ENCODE measurements at regions not wholly inside any gene's neighbourhood (a gene's known extent, or its start where the extent isn't known, plus 50 kb on each side); places are given as distances from the start of the nearest gene placed in this dataset.

DNA sequence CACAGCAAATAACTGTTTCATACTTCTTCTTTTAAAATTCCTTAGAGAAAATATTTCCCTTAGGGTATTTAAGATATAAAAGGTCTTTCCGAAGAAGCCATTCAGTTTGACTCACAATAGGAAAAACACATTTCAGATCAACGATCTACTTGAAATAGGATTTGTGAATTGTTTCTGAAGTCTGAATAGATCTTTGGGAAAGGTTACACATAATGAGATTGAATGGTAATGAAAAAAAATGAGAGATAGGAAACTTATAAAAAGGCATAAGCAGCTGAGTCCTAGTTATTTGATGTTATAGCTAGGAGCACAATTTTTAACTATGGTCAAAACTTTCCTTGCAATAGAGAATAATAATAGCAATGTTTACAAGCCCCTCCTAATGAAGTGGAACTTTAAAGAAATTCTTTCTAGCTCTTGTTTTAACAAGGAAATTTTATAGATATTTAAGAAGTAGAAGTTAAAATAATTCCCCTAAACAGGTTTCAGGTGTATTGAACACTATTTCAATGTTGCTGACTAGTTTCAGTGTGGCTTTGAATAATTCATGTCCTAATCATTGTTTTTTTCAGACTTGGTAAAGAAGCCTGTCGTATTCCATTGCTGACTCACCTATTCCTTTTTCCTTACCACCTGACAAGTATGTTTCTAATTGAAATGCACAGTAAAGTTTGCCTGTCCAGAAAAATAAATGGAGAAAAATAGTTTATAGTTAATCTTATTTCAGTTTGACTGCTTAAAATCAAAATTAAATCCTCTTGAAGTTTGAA lies 89.1 kb downstream of the PCDH18 start:
- TF ChIP-seq, protein P1, sequence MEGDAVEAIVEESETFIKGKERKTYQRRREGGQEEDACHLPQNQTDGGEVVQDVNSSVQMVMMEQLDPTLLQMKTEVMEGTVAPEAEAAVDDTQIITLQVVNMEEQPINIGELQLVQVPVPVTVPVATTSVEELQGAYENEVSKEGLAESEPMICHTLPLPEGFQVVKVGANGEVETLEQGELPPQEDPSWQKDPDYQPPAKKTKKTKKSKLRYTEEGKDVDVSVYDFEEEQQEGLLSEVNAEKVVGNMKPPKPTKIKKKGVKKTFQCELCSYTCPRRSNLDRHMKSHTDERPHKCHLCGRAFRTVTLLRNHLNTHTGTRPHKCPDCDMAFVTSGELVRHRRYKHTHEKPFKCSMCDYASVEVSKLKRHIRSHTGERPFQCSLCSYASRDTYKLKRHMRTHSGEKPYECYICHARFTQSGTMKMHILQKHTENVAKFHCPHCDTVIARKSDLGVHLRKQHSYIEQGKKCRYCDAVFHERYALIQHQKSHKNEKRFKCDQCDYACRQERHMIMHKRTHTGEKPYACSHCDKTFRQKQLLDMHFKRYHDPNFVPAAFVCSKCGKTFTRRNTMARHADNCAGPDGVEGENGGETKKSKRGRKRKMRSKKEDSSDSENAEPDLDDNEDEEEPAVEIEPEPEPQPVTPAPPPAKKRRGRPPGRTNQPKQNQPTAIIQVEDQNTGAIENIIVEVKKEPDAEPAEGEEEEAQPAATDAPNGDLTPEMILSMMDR (IDR thresholded peaks at IDR 0.05 in 2 of 3, conservative IDR thresholded peaks at IDR 0.05 in 1 of 3; ENCODE audit: borderline replicate concordance in 1 of 3, insufficient read depth in 1 of 3, low read depth in 2 of 3, low read length in 2 of 3), result no peak
- no peak for TF ChIP-seq SIN3A (IDR thresholded peaks at IDR 0.05; ENCODE audit: low read depth)
- no peak for TF ChIP-seq POLR2AphosphoS5 (IDR thresholded peaks at IDR 0.05; ENCODE audit: low read depth, low read length)
- TF ChIP-seq RAD21 (IDR thresholded peaks at IDR 0.05; ENCODE audit: low read depth), result no peak
- no peak for TF ChIP-seq EZH2 (IDR thresholded peaks at IDR 0.05)
- TF ChIP-seq POLR2A (IDR thresholded peaks at IDR 0.05; ENCODE audit: borderline replicate concordance, extremely low read depth, insufficient read depth, insufficient read length), result no peak
- no peak for TF ChIP-seq TCF7L2 (IDR thresholded peaks at IDR 0.05; ENCODE audit: borderline replicate concordance, extremely low read depth, insufficient read depth, insufficient read length)
- no peak for TF ChIP-seq SP1 (IDR thresholded peaks at IDR 0.05; ENCODE audit: low read depth)
- no peak for TF ChIP-seq CEBPB (IDR thresholded peaks at IDR 0.05; ENCODE audit: low read depth)
- TF ChIP-seq, protein P2, sequence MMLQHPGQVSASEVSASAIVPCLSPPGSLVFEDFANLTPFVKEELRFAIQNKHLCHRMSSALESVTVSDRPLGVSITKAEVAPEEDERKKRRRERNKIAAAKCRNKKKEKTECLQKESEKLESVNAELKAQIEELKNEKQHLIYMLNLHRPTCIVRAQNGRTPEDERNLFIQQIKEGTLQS (IDR thresholded peaks at IDR 0.05), result no peak

All from HCT116 (cell line).